ENCODE measurements at regions not wholly inside any gene's neighbourhood (a gene's known extent, or its start where the extent isn't known, plus 50 kb on each side); places are given as distances from the start of the nearest gene placed in this dataset.

- TF ChIP-seq, protein P1, sequence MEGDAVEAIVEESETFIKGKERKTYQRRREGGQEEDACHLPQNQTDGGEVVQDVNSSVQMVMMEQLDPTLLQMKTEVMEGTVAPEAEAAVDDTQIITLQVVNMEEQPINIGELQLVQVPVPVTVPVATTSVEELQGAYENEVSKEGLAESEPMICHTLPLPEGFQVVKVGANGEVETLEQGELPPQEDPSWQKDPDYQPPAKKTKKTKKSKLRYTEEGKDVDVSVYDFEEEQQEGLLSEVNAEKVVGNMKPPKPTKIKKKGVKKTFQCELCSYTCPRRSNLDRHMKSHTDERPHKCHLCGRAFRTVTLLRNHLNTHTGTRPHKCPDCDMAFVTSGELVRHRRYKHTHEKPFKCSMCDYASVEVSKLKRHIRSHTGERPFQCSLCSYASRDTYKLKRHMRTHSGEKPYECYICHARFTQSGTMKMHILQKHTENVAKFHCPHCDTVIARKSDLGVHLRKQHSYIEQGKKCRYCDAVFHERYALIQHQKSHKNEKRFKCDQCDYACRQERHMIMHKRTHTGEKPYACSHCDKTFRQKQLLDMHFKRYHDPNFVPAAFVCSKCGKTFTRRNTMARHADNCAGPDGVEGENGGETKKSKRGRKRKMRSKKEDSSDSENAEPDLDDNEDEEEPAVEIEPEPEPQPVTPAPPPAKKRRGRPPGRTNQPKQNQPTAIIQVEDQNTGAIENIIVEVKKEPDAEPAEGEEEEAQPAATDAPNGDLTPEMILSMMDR (optimal IDR thresholded peaks at IDR 0.05 in 1 of 3, IDR thresholded peaks at IDR 0.05 in 1 of 3, conservative IDR thresholded peaks at IDR 0.05 in 1 of 3; ENCODE audit: extremely low read depth in 1 of 3, insufficient read depth in 2 of 3, low read length in 3 of 3), result no peak
- no peak for TF ChIP-seq EZH2 (IDR thresholded peaks at IDR 0.05; ENCODE audit: low read length)
Measured at GRCh38 chr2:64391424-64391823, 62.5 kb upstream of the LGALSL start.
